Midbrain (tissue), 1 donor: ENCODE measurements at regions not wholly inside any gene's neighbourhood (a gene's known extent, or its start where the extent isn't known, plus 50 kb on each side); places are given as distances from the start of the nearest gene placed in this dataset.
"Not testable (repeated sequence)": the region's sequence is repeated elsewhere in the genome, so short reads cannot be mapped to it uniquely, and the experiment has no call there.

Experiments used
- DNase-seq: peaks from one replicate; lab custom pipeline; 2025; lab: John Stamatoyannopoulos, UW

- DNase-seq: not testable (repeated sequence)
Measured at GRCh38 chr1:121116522-121117297, 67.4 kb downstream of the FAM72B start.

GRCh38 chr1:121117298-121117611 lies 66.9 kb downstream of the FAM72B start:
- not testable (repeated sequence) for DNase-seq

- peak; percentile 16 for DNase-seq
Measured at GRCh38 chr1:121117622-121118479, 66.3 kb downstream of the FAM72B start.
